Neutrophil (primary cell): ENCODE measurements at regions not wholly inside any gene's neighbourhood (a gene's known extent, or its start where the extent isn't known, plus 50 kb on each side); places are given as distances from the start of the nearest gene placed in this dataset.
A peak's percentile ranks its signal among the peaks of the same experiment; 100 is the strongest.

ENCODE experiments used
- H3K27ac ChIP-seq: fragments of 200-600 bp; sonication (generic); 2 replicates; pipeline ENCODE4 v1.5.1; 2016; ENCODE audit warnings: mild to moderate bottlenecking, moderate library complexity
- H3K27me3 ChIP-seq: fragments of 200-600 bp; sonication (generic); 2 replicates; pipeline ENCODE4 v1.6.0; 2016; ENCODE audit warnings: mild to moderate bottlenecking
- H3K36me3 ChIP-seq: fragments of 200-600 bp; sonication (generic); 2 replicates; pipeline ENCODE4 v1.5.1; 2017
- H3K4me1 ChIP-seq, 2 experiments: fragments of 200-600 bp in 1 of 2; sonication (generic) in 1 of 2; 1 replicate in 1 of 2; 2 replicates in 1 of 2; pipeline versions ENCODE4 v1.5.1 to v1.6.1; 2013 to 2016; ENCODE audit warnings: low read depth in 1 of 2, low read length in 1 of 2, mild to moderate bottlenecking in 1 of 2, moderate library complexity in 1 of 2; ENCODE audit not compliant: control insufficient read depth in 1 of 2, insufficient read depth in 1 of 2
- H3K4me3 ChIP-seq, 2 experiments: fragments of 200-600 bp in 1 of 2; sonication (generic) in 1 of 2; 1 replicate in 1 of 2; 2 replicates in 1 of 2; pipeline ENCODE4 v1.5.1; 2013 to 2016; ENCODE audit warnings: low read depth in 1 of 2, low read length in 1 of 2, mild to moderate bottlenecking in 1 of 2, moderate library complexity in 1 of 2
- H3K9me3 ChIP-seq: fragments of 200-600 bp; sonication (generic); 2 replicates; pipeline ENCODE4 v1.5.1; 2016
- TF ChIP-seq, protein P1 (sequence below): fragments of 200-600 bp; sonication (generic); IDR thresholded peaks from 2 replicates; pipeline ENCODE4 v1.5.1; 2016; ENCODE audit warnings: antibody characterized with exemption

DNA sequence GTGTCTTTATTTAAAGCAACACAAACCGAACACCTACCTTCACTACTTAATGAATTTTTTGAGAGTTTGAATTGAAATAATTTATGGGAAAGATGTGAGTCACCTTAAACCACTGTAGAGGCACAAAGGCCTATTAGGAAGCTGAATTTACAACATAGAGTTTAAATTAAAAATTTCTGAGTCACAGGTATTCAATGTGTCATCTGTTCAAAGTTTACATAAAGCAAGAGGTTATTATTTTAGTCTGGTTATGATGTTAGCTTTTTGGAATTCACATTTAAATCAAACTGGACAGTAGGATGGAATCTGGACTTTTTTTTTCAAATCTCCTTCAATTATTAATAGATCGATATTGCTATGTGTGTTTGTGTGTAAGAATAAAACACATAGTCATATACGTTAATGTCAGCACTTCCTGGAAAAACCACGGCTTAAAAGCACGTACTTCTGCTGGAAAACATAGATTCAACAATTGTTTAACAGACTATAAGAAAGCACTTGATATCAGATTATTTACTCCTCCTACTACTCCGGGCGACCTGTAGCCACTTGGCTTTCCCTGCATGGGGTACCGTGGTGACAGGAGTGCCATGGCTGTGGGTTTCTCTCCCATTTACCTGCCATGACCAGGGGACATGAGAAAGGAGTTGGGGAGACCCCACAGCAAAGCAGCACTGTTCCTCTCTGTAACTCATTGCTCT is 638.6 kb downstream of the SEMA5A start:
- no peaks in the 10 kb centered on the region for H3K36me3 ChIP-seq
- H3K4me1 ChIP-seq: no peaks in the 10 kb centered on the region
- H3K27me3 ChIP-seq: no peaks in the 10 kb centered on the region
- no peak overlapping the region for H3K4me3 ChIP-seq
- no peak overlapping the region for H3K27ac ChIP-seq
- H3K9me3 ChIP-seq: no peaks in the 10 kb centered on the region
- TF ChIP-seq, protein P1, sequence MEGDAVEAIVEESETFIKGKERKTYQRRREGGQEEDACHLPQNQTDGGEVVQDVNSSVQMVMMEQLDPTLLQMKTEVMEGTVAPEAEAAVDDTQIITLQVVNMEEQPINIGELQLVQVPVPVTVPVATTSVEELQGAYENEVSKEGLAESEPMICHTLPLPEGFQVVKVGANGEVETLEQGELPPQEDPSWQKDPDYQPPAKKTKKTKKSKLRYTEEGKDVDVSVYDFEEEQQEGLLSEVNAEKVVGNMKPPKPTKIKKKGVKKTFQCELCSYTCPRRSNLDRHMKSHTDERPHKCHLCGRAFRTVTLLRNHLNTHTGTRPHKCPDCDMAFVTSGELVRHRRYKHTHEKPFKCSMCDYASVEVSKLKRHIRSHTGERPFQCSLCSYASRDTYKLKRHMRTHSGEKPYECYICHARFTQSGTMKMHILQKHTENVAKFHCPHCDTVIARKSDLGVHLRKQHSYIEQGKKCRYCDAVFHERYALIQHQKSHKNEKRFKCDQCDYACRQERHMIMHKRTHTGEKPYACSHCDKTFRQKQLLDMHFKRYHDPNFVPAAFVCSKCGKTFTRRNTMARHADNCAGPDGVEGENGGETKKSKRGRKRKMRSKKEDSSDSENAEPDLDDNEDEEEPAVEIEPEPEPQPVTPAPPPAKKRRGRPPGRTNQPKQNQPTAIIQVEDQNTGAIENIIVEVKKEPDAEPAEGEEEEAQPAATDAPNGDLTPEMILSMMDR: no peak

- Histone ChIP-seq H3K27me3 (no peaks in the 10 kb centered on the region), H3K9me3 (no peaks in the 10 kb centered on the region), H3K4me1 (no peaks in the 10 kb centered on the region), H3K36me3 (no peaks in the 10 kb centered on the region), H3K4me3 (no peak overlapping the region), H3K27ac (no peak overlapping the region)
- TF ChIP-seq, protein P1: peak; percentile 55
Observed at GRCh38 chr5:8908055-8908683, 637.7 kb downstream of the SEMA5A start.

DNA sequence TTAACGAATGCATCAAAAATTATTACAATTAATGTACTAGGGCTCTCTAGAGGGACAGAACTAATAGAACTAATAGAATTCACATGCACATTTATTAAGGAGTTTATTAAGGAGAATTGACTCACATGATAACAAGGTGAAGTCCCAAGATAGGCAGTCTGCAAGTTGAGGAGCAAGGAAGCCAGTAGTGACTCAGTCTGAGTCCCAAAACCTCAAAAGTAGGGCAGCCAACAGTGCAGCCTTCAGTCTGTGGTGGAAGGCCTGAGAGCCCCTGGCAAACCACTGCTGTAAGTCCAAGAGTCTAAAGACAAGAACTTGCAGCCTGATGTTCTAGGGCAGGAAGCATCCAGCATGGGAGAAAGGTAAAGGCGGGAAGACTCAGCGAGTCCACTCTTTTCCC is 633.8 kb downstream of the SEMA5A start:
- no peaks in the 10 kb centered on the region for H3K4me1 ChIP-seq
- no peaks in the 10 kb centered on the region for H3K36me3 ChIP-seq
- TF ChIP-seq, protein P1: no peak
- H3K4me3 ChIP-seq: no peak overlapping the region
- H3K9me3 ChIP-seq: no peaks in the 10 kb centered on the region
- no peaks in the 10 kb centered on the region for H3K27me3 ChIP-seq
- no peak overlapping the region for H3K27ac ChIP-seq

DNA sequence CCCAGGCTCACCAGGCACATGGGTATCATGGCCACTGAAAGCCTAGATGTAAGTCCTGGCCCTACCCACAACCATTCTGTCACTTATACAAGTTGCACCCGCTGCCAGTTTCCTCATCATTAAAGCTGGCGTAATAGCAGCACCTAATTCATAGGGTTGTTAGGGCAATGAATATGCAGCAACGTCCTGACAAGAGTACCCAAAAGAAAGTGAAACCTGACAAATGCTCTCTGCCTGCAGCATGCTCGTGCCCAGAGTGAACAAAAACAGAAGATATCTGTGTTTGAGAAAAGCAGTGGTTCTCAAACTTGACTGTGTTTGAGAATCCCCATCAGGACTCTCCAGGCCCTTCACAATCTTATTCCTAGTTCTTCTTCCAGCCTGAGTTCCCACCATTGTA is 632.4 kb downstream of the SEMA5A start:
- Histone ChIP-seq H3K27ac (no peak overlapping the region), H3K4me1 (no peaks in the 10 kb centered on the region)
- TF ChIP-seq, protein P1: no peak

DNA sequence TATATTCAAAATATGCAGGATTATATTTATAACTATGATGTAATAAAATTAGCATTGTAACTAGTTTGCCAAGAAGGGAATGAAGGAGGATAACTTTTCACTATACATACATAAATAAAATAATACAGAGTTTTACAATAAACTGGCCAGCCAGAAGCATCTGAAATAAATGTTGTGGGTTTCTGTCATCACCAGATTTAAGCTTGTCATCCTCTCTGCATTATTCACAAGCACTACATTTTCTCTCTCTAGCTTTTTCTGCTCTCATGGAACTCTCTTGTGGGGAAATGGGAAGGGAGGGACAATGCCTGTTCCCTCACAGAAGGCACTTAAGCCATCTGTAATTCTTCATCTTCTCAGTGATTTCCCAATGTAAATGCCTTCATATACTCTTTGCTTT is 626.8 kb downstream of the SEMA5A start:
- no peaks in the 10 kb centered on the region for H3K36me3 ChIP-seq
- no peak overlapping the region for H3K4me3 ChIP-seq
- no peaks in the 10 kb centered on the region for H3K27me3 ChIP-seq
- no peaks in the 10 kb centered on the region for H3K4me1 ChIP-seq
- TF ChIP-seq, protein P1: no peak
- no peak overlapping the region for H3K27ac ChIP-seq
- no peaks in the 10 kb centered on the region for H3K9me3 ChIP-seq

More for the DNA sequence above, 632.4 kb downstream of the SEMA5A start:
- Histone ChIP-seq H3K9me3 (no peaks in the 10 kb centered on the region), H3K36me3 (no peaks in the 10 kb centered on the region), H3K4me3 (no peak overlapping the region), H3K27me3 (no peaks in the 10 kb centered on the region)
